HFF-Myc (cell line): ENCODE measurements at regions not wholly inside any gene's neighbourhood (a gene's known extent, or its start where the extent isn't known, plus 50 kb on each side); places are given as distances from the start of the nearest gene placed in this dataset.

Experiments used
- DNase-seq: peaks from one replicate; pipeline ENCODE4 v3.0.0-alpha.2; 2011; ENCODE audit warnings: low read depth; ENCODE audit errors: extremely low read depth
- H3K4me3 ChIP-seq: replicated peaks from 2 replicates; pipeline ENCODE4 v1.5.1; 2011; ENCODE audit warnings: low read depth, mild to moderate bottlenecking, control low read depth, low read length
- CTCF ChIP-seq: IDR thresholded peaks from 2 replicates; pipeline ENCODE4 v1.5.1; 2012; ENCODE audit warnings: mild to moderate bottlenecking, low read depth, low read length, control low read depth; ENCODE audit errors: missing control alignments

DNA sequence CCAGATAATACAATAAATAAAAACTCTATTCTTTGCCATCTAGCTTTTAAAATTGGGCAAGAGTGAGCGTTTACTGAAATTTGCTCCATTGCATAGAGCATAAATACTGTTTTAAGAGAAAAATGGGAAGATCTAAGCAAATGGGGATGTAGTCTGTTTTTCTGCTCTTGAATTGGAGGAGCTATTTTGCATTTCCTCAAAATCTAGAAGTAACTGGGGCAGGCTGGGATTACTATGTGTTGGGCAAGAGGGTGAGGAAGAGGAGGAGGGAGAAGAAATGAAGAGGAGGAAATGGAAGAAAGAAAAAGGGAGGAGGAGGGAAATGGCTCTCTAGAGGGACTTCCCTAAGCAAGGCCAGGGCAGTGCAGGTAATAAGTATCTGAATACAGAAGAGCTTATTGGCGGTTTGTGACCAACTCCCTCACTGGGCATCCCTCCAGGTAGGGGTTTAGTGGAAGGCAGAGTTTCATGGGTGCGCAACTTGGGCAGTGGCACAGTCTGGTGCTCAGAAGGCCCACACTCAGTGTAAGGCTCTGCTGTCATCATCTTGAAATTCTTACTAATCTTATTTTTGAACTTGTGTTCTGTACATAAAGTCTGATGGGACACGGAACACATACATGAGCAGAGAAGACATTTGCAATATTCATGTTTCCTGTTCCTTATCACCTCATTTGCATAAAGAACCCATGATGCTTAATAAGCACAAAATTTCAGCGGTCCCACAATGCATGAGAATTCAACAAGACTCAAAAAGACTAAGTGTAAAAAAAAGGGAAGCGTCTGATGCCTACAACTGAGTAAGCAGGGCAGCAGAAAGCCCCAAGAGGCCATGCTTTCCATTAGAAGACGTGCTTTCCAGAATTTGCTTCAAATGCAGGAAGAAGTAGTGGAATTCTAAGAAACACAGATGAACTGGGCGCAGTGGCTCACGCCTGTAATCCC lies 116.9 kb downstream of the EVX1 start:
- TF ChIP-seq CTCF, result no peak
- no peak for DNase-seq
- H3K4me3 ChIP-seq, result no peak overlapping the region

GRCh38 chr7:27361522-27361921 lies 118.9 kb downstream of the EVX1 start:
- H3K4me3 ChIP-seq, result no peak overlapping the region
- TF ChIP-seq CTCF, result no peak
- no peak for DNase-seq

DNA sequence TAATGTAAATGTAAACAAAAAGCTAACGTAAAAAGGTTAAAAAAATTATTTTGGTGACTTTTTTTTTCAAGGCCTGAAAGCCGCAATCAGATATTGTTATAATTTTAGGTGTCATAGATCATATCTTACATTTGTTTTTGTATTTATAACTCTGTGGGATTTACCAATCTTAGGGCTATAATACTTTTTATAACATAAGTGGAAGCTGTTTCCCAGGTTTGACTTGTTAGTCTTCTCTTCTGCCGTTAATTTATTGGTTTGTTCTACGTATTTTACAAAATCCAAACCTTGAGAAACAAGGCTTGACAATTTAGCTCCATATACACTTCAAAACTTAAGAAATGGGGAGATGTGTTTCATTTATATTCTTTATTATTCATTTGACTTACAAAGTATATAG lies 119.4 kb downstream of the EVX1 start:
- DNase-seq, result no peak
- no peak overlapping the region for H3K4me3 ChIP-seq
- no peak for TF ChIP-seq CTCF

GRCh38 chr7:27364344-27364758 lies 121.7 kb downstream of the EVX1 start:
- DNase-seq, result no peak
- TF ChIP-seq CTCF, result no peak
- H3K4me3 ChIP-seq, result no peak overlapping the region

GRCh38 chr7:27367179-27367932 lies 124.8 kb downstream of the EVX1 start:
- no peak for DNase-seq
- TF ChIP-seq CTCF, result no peak
- no peak overlapping the region for H3K4me3 ChIP-seq

DNA sequence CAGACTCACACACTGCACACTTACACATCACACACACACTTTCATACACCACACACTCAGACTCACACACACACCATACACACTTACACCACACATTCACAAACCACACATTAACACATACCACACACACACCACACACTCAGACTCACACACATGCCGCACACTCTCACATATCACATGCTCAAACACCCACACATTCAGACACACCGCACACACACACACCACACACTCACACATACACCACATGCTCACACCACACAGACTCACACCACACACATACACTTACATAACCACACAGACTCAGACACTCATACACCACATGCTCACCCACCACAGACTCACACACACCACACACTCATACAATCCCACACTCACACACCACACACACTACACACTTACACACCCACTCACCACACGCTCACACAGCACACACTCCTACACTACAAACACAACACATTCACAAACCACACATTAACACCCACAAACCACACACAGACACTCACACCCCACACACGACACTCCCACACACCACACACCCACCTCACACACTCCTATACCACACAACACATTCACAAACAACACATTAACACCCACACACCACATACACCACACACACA lies 125.4 kb downstream of the EVX1 start:
- no peak for TF ChIP-seq CTCF
- no peak for DNase-seq
- no peak overlapping the region for H3K4me3 ChIP-seq
